Head of caudate nucleus (tissue), 42 donors: ENCODE measurements at regions not wholly inside any gene's neighbourhood (a gene's known extent, or its start where the extent isn't known, plus 50 kb on each side); places are given as distances from the start of the nearest gene placed in this dataset.
"Not testable (repeated sequence)": the region's sequence is repeated elsewhere in the genome, so short reads cannot be mapped to it uniquely, and the experiment has no call there.

ENCODE experiments used
- DNase-seq, 42 donors: peaks; one replicate each; pipeline versions ENCODE4 v3.0.0 to v3.0.0-alpha.2; 2020 to 2021; ENCODE audit warnings: mixed read lengths in 7 of 42
- intact Hi-C: fragments of 100-400 bp; cut with DNase I; formaldehyde crosslinking; loops from one replicate; pipeline ENCODE4 v1.15.0; 2022

DNA sequence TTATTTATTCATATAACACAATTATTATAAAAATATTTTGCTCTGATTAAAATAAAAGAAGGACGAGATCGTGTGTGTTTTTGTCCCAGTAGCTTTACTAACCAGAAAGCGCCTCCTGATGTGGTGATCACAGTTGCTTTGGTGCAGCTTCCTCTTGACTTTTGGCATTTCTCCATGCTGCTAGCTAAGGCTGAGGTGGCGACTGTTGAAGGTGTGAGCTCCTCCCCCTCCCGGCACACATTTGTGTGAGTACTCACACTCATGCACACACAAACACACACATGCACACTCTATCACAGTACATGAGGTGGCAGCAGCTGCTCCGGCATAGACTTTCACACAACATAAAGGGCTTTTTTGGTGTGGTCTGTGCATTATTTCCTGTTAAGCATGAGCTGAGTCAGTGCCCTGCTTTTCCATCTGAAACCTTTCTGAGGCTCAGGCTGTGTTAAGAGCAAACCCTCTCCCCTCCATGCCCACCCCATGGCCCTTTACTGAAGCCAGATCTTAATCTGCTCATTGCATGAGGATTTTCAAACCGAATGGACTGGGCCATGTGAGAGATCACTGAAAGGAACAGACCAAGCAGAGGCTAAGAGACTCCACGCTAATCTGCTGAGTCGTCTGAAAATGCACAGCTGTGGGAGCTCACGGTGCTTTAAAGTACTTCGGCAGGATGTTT is 53.3 kb downstream of the FOXD4L1 start:
- intact Hi-C loops: not testable (repeated sequence)

DNA sequence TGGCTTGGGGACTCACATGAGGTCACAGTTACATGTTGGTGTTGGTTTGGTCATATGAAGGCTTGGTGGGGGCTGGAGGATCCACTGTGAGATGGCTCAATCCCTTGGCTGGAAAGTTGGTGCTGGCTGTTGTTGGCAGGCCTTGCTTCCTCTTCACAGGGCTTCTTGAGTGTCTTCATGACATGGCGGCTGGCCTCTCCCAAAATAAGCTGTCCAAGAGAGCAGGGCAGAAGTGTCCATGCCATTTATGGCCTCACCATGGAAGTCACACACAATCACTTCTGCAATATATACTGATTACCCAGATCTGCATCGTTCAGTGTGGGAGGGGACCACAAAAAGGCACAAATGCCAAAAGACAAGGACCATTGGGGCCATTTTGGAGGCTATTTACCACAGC is 61.4 kb downstream of the FOXD4L1 start:
- intact Hi-C loops, DNase-seq: not testable (repeated sequence)

More for the DNA sequence above, 53.3 kb downstream of the FOXD4L1 start:
- DNase-seq: peak in 4 of 42 donors; percentile 6 to 35 (median 8)

DNA sequence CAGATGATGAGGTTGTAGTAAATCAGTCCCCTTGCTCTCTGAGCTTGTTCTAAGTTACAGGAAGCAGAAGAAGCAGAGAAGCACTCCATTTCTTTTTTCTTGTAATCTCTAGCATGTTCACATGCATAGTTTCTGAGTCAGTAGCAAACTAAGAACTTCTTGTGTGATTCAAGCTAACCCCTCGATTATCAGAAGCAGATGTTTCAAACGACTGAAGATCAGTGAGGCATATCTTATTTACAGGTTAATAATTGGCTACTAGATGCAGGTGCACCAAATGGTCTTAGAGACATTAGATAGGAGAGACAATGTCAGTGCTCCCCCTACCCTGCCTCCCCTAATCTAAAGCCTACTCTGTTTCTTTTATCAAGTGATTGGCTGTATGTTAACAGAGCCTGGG is 64.2 kb downstream of the FOXD4L1 start:
- intact Hi-C loops: not testable (repeated sequence)

DNA sequence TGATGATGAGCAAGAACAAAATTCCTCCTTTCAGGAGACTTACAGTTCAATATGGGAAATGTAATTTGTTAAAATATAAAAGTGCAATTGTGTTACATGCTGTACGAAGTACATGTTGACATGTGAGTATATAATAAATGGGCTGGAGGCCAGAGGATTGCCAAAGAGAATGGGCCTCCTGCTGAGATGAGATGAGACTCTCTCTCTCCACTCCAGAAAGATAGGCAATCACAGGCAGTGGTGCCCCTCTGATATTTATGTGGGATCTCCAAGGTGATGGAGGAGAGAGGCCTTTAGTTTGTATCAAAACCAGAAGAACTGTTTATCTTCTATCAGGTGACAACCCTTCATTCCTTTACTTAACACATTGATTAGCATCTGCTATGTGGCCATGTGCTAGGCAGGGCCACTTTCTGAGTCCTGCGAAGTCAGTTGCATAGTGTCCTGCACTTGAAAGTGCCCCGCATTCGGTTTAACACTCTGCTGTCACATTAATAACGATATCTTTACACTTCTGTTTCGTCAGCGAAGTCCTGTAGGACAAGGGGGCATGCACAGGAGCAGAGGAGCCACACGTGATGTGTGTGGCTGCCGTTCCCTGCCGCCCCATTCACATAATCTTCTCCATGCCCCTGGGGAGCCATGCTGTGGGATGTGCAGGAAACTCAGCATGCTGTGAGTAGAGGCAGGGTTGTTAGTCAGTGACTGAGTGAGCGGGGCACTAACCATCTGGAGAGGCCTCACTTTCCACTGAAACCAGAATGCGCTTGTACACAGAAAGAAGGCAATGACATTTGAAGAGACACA is 60.2 kb upstream of the RABL2A start:
- DNase-seq, intact Hi-C loops: not testable (repeated sequence)

More for the DNA sequence above, 64.2 kb downstream of the FOXD4L1 start:
- DNase-seq: not testable (repeated sequence)

DNA sequence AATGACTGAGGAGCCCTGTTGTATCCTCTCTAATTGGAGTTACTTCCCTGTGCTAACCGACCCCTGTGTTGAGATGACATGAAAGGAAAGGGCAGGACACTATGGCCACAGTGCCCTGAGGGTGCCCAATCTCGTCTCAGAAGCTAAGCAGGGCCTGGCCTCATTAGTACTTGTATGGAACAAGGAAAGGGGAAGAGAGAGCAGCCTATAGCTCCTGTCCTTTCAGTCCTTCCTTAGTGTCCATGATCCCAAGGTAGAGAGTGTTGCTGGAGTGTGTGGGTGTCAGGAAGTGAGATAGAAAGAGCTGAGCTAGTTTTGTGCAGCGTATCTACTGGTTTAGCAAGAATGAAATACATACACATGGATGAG is 59.6 kb upstream of the RABL2A start:
- intact Hi-C loops, DNase-seq: not testable (repeated sequence)

DNA sequence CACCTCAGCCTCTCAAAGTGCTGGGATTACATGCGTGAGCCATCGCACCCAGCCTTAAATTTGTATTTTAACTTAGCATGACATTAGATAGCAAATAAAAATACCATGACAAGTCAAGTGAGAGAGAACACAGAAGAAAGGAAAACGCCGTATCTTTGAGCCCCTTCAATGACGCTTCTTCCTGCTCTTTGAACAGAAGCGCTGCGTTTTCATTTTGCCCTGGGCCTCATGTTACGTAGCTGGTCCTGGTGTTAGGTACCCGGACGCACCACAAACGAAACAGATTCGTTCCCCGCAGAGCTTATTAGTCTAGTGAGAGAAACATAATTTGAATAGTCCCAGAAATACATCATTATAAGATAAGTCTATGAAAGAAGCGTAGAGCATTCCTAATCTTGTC is 58.8 kb upstream of the RABL2A start:
- DNase-seq, intact Hi-C loops: not testable (repeated sequence)

DNA sequence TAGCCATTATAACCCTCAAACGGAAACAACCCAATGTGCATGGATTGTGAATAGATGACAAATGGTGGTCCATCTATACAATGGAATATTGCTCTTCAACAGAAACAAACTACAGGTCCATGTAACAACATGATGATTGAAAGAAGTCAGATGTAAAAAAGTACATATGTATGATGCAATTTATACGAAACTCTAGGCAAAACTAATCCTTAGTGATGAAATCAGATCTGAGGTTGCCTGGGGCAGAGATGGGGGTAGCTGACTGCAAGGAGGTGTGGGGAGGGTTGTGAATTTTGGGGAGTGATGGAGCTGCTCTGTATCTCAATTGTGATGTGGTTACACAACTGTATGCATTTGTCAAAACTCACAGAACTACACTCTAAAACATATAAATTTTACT is 57.0 kb upstream of the RABL2A start:
- intact Hi-C loops, DNase-seq: not testable (repeated sequence)

DNA sequence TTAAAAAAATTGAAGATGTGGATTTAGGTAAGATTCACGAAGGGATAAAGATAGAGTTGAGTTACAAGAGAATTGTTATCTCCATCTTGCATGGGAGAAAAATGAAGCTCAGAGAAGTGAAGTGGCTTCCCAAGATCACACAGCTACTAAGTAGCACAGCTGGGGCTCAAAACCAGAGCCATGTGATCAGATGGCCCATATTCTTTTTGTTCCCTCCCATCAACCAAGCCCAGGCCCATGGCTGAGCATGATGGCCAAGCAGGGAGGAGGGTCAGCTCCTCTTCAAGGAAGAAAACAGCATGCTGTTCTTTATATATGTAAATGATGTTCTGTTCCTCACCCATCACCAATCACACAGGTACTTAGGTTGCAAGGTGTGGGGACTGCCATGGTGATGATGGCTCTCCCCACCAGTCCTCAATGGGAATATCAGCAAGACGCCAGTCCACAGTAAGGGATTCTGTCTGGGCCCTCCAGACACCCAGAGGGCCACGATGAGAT is 56.5 kb upstream of the RABL2A start:
- DNase-seq, intact Hi-C loops: not testable (repeated sequence)

DNA sequence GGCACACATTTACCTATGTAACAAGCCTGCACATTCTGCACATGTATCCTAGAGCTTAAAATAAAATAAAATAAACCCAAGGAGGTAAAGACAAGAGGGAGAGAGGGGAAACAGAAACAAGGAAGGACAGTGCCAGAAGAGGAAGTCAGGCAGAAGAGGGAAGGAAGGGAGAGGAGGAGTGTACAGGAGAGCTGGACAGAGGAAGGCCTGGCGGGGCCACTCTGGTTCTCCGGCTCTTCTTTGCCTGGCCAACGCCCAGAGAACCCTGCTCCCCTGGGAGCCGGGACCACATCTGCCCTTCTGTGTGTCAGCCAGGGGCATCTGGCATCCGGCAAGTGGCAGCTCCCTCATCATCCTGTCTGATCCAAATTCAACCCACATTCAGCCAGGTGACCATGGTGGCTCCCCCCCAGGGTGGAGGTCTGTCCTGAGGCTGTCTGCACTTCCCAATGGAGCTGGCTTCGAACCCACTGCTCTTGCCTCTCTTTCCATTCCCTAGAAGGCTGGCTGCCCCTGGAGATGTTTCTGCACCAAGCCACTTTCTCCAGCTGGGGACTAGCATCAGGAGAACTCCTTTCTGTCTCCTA is 55.5 kb upstream of the RABL2A start:
- intact Hi-C loops: not testable (repeated sequence)
- peak in 1 of 42 donors; percentile 4 for DNase-seq

DNA sequence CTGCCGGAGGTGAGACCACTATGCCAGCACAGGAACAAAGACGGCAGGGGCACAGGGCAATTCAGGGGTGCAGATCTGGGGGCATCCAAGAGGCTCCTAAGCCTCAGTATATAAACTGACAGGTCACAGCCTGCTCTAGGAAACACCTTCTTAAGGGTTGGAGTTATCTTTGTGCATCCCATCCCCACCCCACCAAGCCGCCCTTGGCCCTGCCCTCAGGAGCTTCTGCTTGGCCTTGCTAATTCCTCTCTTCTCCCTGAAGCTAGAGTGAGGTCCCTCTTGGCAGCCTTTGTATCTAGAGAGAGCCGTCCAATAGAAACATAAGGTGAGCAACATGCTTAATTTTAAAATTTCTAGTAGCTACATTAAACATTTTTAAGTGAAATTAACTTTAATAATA is 51.3 kb upstream of the RABL2A start:
- DNase-seq, intact Hi-C loops: not testable (repeated sequence)

DNA sequence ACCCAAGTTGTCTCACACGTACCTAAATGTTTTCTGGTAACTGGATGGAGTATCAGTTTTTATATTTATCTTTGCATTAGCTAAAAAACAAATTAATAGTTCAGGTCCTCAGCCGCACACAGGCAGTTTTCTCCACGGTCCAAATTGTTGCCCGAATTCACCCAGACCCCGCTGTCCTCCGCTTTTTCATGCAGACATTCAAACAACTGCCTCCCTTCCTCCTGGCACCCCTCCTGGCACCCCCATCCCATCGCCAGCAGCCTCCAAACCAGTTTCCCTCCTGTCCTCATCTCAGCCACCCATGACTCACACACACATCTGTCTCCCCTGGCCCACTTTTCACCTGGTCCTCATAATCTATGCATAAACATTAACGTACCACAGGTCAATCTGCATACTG is 50.7 kb upstream of the RABL2A start:
- intact Hi-C loops, DNase-seq: not testable (repeated sequence)
